ENCODE measurements at regions not wholly inside any gene's neighbourhood (a gene's known extent, or its start where the extent isn't known, plus 50 kb on each side); places are given as distances from the start of the nearest gene placed in this dataset.

DNA sequence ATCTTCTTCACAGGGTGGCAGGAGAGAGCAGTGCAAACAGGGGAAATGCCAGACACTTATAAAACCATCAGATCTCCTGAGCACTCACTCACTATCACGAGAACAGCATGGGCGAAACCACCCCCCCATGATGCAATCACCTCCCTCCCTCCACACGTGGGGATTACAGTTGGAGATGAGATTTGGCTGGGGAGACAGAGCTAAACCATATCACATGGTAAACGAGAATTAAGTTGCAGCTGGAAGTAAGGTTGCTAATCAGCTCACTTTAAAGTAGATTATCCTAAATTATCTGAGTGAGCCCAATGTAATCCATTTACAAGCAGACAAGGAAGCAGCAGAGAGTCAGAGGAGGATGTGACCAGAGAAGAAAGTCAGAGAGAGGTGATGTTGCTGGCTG, 102.2 kb upstream of the IPO5 start:
- no peak for DNase-seq
- no peaks in the 10 kb centered on the region for H3K27me3 ChIP-seq (ENCODE audit: control insufficient read depth, insufficient read depth, low read length)
- no peaks in the 10 kb centered on the region for H3K36me3 ChIP-seq (ENCODE audit: control insufficient read depth in 2 of 3, insufficient read depth in 3 of 3, low read length in 3 of 3)
- intact Hi-C loops (cut with DNase I): no loop called here
- H3K4me3 ChIP-seq (ENCODE audit: low read length in 3 of 3): no peak overlapping the region
- H3K4me1 ChIP-seq (ENCODE audit: control insufficient read depth in 2 of 3, insufficient read depth in 2 of 3, low read depth in 1 of 3, low read length in 3 of 3): peaks cover 0 to 4% (median 3%) of the 10 kb centered on the region in 3 donors
- TF ChIP-seq, protein P1, sequence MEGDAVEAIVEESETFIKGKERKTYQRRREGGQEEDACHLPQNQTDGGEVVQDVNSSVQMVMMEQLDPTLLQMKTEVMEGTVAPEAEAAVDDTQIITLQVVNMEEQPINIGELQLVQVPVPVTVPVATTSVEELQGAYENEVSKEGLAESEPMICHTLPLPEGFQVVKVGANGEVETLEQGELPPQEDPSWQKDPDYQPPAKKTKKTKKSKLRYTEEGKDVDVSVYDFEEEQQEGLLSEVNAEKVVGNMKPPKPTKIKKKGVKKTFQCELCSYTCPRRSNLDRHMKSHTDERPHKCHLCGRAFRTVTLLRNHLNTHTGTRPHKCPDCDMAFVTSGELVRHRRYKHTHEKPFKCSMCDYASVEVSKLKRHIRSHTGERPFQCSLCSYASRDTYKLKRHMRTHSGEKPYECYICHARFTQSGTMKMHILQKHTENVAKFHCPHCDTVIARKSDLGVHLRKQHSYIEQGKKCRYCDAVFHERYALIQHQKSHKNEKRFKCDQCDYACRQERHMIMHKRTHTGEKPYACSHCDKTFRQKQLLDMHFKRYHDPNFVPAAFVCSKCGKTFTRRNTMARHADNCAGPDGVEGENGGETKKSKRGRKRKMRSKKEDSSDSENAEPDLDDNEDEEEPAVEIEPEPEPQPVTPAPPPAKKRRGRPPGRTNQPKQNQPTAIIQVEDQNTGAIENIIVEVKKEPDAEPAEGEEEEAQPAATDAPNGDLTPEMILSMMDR (IDR thresholded peaks at IDR 0.05; ENCODE audit: borderline replicate concordance, extremely low read depth, insufficient read depth): no peak
- FAIRE-seq: no peak
- no peaks in the 10 kb centered on the region for H3K9me3 ChIP-seq (ENCODE audit: control insufficient read depth in 2 of 3, insufficient read depth in 1 of 3, low read length in 3 of 3)
- no peak overlapping the region for H3K9ac ChIP-seq (ENCODE audit: low read length in 3 of 3)
- no peak overlapping the region for H3K27ac ChIP-seq (ENCODE audit: low read depth in 2 of 2, low read length in 2 of 2)

DNA sequence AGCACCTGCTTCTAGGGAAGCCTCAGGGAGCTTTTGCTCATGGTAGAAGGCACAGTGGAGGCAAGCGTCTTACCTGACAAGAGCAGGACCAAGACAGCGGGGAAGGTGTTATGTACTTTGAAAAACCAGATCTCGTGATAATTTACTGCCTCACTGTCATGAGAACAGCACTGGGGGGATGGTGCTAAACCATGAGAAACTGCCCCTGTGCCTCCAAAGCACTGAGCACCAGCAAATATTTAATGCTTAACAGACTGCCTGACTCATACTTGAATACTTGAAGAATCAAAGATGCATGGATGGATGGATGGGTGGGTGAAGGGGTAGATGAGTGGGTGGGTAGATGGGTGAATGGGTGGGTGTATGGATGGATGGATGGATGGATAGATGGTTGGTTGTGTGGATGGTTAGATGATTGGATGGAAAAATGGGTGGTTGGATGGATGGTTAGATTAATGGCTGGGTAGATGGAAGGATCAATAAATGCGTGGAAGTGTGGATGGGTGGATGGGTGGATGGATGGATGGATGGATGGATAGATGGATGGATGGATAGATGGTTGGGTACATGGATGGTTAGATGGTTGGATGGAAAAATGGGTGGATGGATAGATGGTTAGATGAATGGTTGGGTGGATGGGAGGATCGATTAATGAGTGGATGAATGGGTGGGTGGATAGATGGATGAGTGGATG, 101.1 kb upstream of the IPO5 start:
- Histone ChIP-seq H3K27ac (ENCODE audit: low read depth in 2 of 2, low read length in 2 of 2) (no peak overlapping the region), H3K4me3 (ENCODE audit: low read length in 3 of 3) (no peak overlapping the region), H3K36me3 (ENCODE audit: control insufficient read depth in 2 of 3, insufficient read depth in 3 of 3, low read length in 3 of 3) (no peaks in the 10 kb centered on the region), H3K9ac (ENCODE audit: low read length in 3 of 3) (no peak overlapping the region), H3K9me3 (ENCODE audit: control insufficient read depth in 2 of 3, insufficient read depth in 1 of 3, low read length in 3 of 3) (no peaks in the 10 kb centered on the region), H3K27me3 (ENCODE audit: control insufficient read depth, insufficient read depth, low read length) (no peaks in the 10 kb centered on the region), H3K4me1 (ENCODE audit: control insufficient read depth in 2 of 3, insufficient read depth in 2 of 3, low read depth in 1 of 3, low read length in 3 of 3) (peaks cover 0 to 10% (median 4%) of the 10 kb centered on the region in 3 donors)
- TF ChIP-seq, protein P1 (IDR thresholded peaks at IDR 0.05; ENCODE audit: borderline replicate concordance, extremely low read depth, insufficient read depth): no peak
- DNase-seq: no peak
- intact Hi-C loops (cut with DNase I): no loop called here
- no peak for FAIRE-seq

DNA sequence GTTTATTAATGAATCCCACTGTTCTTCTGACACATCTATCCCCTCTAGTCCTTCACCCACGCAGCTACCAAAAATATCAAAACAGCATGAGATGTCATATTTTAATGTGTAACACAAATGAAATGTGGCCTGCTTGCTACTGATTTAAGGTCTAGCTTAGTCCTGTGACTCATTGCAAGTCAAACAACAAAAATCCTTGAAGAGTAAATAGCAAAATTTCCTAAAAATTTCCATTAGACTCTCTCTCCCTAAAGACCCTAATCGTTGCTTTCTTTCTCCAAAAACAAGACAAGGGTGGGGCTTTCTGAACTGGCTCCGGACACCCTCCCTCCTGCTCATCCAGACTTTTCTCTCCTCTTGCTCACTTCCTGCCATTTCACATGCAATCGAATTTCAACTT, 99.9 kb upstream of the IPO5 start:
- no peak overlapping the region for H3K4me3 ChIP-seq (ENCODE audit: low read length in 3 of 3)
- TF ChIP-seq, protein P1 (IDR thresholded peaks at IDR 0.05; ENCODE audit: borderline replicate concordance, extremely low read depth, insufficient read depth): no peak
- H3K27ac ChIP-seq (ENCODE audit: low read depth in 2 of 2, low read length in 2 of 2): no peak overlapping the region
- H3K9me3 ChIP-seq (ENCODE audit: control insufficient read depth in 2 of 3, insufficient read depth in 1 of 3, low read length in 3 of 3): no peaks in the 10 kb centered on the region
- no peak overlapping the region for H3K9ac ChIP-seq (ENCODE audit: low read length in 3 of 3)
- intact Hi-C loops (cut with DNase I): no loop called here
- no peaks in the 10 kb centered on the region for H3K27me3 ChIP-seq (ENCODE audit: control insufficient read depth, insufficient read depth, low read length)
- FAIRE-seq (no peak), DNase-seq (no peak)
- H3K4me1 ChIP-seq (ENCODE audit: control insufficient read depth in 2 of 3, insufficient read depth in 2 of 3, low read depth in 1 of 3, low read length in 3 of 3): peaks cover 0 to 10% (median 4%) of the 10 kb centered on the region in 3 donors
- H3K36me3 ChIP-seq (ENCODE audit: control insufficient read depth in 2 of 3, insufficient read depth in 3 of 3, low read length in 3 of 3): no peaks in the 10 kb centered on the region

Data from kidney (tissue), 13 donors.